ENCODE measurements at regions not wholly inside any gene's neighbourhood (a gene's known extent, or its start where the extent isn't known, plus 50 kb on each side); places are given as distances from the start of the nearest gene placed in this dataset.

GRCh38 chr14:98551028-98551427, 721.0 kb downstream of the BCL11B start:
- TF ChIP-seq POLR2AphosphoS5 (IDR thresholded peaks at IDR 0.05) (no peak), POLR2A (IDR thresholded peaks at IDR 0.05) (no peak), EP300 (IDR thresholded peaks at IDR 0.05) (no peak)
- TF ChIP-seq, protein P1, sequence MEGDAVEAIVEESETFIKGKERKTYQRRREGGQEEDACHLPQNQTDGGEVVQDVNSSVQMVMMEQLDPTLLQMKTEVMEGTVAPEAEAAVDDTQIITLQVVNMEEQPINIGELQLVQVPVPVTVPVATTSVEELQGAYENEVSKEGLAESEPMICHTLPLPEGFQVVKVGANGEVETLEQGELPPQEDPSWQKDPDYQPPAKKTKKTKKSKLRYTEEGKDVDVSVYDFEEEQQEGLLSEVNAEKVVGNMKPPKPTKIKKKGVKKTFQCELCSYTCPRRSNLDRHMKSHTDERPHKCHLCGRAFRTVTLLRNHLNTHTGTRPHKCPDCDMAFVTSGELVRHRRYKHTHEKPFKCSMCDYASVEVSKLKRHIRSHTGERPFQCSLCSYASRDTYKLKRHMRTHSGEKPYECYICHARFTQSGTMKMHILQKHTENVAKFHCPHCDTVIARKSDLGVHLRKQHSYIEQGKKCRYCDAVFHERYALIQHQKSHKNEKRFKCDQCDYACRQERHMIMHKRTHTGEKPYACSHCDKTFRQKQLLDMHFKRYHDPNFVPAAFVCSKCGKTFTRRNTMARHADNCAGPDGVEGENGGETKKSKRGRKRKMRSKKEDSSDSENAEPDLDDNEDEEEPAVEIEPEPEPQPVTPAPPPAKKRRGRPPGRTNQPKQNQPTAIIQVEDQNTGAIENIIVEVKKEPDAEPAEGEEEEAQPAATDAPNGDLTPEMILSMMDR (IDR thresholded peaks at IDR 0.05), result no peak

Data from suprapubic skin (tissue), 4 donors.